Nephron (organoid): ENCODE measurements at regions not wholly inside any gene's neighbourhood (a gene's known extent, or its start where the extent isn't known, plus 50 kb on each side); places are given as distances from the start of the nearest gene placed in this dataset.

Experiments used
- H3K27ac Mint-ChIP-seq, 3 experiments: 2 replicates each; pipeline ENCODE4 v1.8.0; 2020; ENCODE audit warnings: mixed read lengths in 3 of 3, mild to moderate bottlenecking in 2 of 3, moderate library complexity in 1 of 3
- H3K27me3 Mint-ChIP-seq: 2 replicates; pipeline ENCODE4 v1.8.0; 2021; ENCODE audit warnings: low read depth, mild to moderate bottlenecking, moderate library complexity, mixed read lengths
- H3K36me3 Mint-ChIP-seq: 2 replicates; pipeline ENCODE4 v1.8.0; 2020; ENCODE audit warnings: low read depth, mixed read lengths
- H3K4me1 Mint-ChIP-seq: 2 replicates; pipeline ENCODE4 v1.8.0; 2020; ENCODE audit warnings: mixed read lengths
- H3K4me3 Mint-ChIP-seq, 3 experiments: 2 replicates each; pipeline ENCODE4 v1.8.0; 2020; ENCODE audit warnings: mild to moderate bottlenecking in 3 of 3, mixed read lengths in 3 of 3, moderate library complexity in 2 of 3
- H3K9me3 Mint-ChIP-seq: 2 replicates; pipeline ENCODE4 v1.8.0; 2020; ENCODE audit warnings: mixed read lengths
- CTCF ChIP-seq, 3 experiments: fragments of 200-600 bp; sonication (generic); IDR thresholded peaks; one replicate each; pipeline ENCODE4 v1.5.0; 2021; ENCODE audit warnings: antibody characterized with exemption in 3 of 3; ENCODE audit not compliant: unreplicated experiment in 3 of 3

GRCh38 chr1:200301152-200301551 lies 108.7 kb downstream of the ZNF281 start:
- Mint-ChIP-seq H3K9me3 (no peaks in the 10 kb centered on the region), H3K4me1 (peaks cover 9% of the 10 kb centered on the region), H3K4me3 (no peak overlapping the region), H3K27me3 (peaks cover 65% of the 10 kb centered on the region), H3K36me3 (no peaks in the 10 kb centered on the region), H3K27ac (no peak overlapping the region)
- TF ChIP-seq CTCF (IDR thresholded peaks at IDR 0.05; ENCODE audit: unreplicated experiment in 3 of 3), result no peak

- H3K27ac Mint-ChIP-seq, result no peak overlapping the region
- no peaks in the 10 kb centered on the region for H3K9me3 Mint-ChIP-seq
- no peak overlapping the region for H3K4me3 Mint-ChIP-seq
- H3K27me3 Mint-ChIP-seq, result peaks cover 49% of the 10 kb centered on the region
- peaks cover 9% of the 10 kb centered on the region for H3K4me1 Mint-ChIP-seq
- H3K36me3 Mint-ChIP-seq, result no peaks in the 10 kb centered on the region
- TF ChIP-seq CTCF (IDR thresholded peaks at IDR 0.05; ENCODE audit: unreplicated experiment in 3 of 3), result no peak
These were observed 110.3 kb downstream of the ZNF281 start for GRCh38 chr1:200299571-200299970.

GRCh38 chr1:200298242-200298641 lies 111.6 kb downstream of the ZNF281 start:
- no peak overlapping the region for H3K4me3 Mint-ChIP-seq
- peaks cover 38% of the 10 kb centered on the region for H3K27me3 Mint-ChIP-seq
- H3K4me1 Mint-ChIP-seq, result peaks cover 9% of the 10 kb centered on the region
- no peak overlapping the region for H3K27ac Mint-ChIP-seq
- TF ChIP-seq CTCF (IDR thresholded peaks at IDR 0.05; ENCODE audit: unreplicated experiment in 3 of 3), result no peak
- no peaks in the 10 kb centered on the region for H3K36me3 Mint-ChIP-seq
- H3K9me3 Mint-ChIP-seq, result no peaks in the 10 kb centered on the region

GRCh38 chr1:200296091-200296661 lies 113.7 kb downstream of the ZNF281 start:
- Mint-ChIP-seq H3K27ac (no peak overlapping the region), H3K27me3 (peaks cover 18% of the 10 kb centered on the region), H3K36me3 (no peaks in the 10 kb centered on the region), H3K4me1 (no peaks in the 10 kb centered on the region), H3K9me3 (no peaks in the 10 kb centered on the region), H3K4me3 (no peak overlapping the region)
- no peak for TF ChIP-seq CTCF (IDR thresholded peaks at IDR 0.05; ENCODE audit: unreplicated experiment in 3 of 3)

- no peaks in the 10 kb centered on the region for H3K4me1 Mint-ChIP-seq
- peaks cover 3% of the 10 kb centered on the region for H3K27me3 Mint-ChIP-seq
- H3K36me3 Mint-ChIP-seq, result no peaks in the 10 kb centered on the region
- H3K27ac Mint-ChIP-seq, result no peak overlapping the region
- no peaks in the 10 kb centered on the region for H3K9me3 Mint-ChIP-seq
- H3K4me3 Mint-ChIP-seq, result no peak overlapping the region
- TF ChIP-seq CTCF (IDR thresholded peaks at IDR 0.05; ENCODE audit: unreplicated experiment in 3 of 3), result no peak
These were observed 115.6 kb downstream of the ZNF281 start for GRCh38 chr1:200294241-200294640.

- Mint-ChIP-seq H3K27ac (no peak overlapping the region), H3K36me3 (no peaks in the 10 kb centered on the region), H3K9me3 (no peaks in the 10 kb centered on the region), H3K4me3 (no peak overlapping the region), H3K4me1 (no peaks in the 10 kb centered on the region), H3K27me3 (peaks cover 3% of the 10 kb centered on the region)
- TF ChIP-seq CTCF (IDR thresholded peaks at IDR 0.05; ENCODE audit: unreplicated experiment in 3 of 3), result no peak
These were observed 117.1 kb downstream of the ZNF281 start for GRCh38 chr1:200292699-200293098.
